NCI-H1417 (cell line): ENCODE measurements at regions not wholly inside any gene's neighbourhood (a gene's known extent, or its start where the extent isn't known, plus 50 kb on each side); places are given as distances from the start of the nearest gene placed in this dataset.
A peak's percentile ranks its signal among the peaks of the same experiment; 100 is the strongest.

ENCODE experiments used
- DNase-seq, 3 experiments: peaks; one replicate each; lab custom pipeline; 2025; lab: John Stamatoyannopoulos, UW

DNA sequence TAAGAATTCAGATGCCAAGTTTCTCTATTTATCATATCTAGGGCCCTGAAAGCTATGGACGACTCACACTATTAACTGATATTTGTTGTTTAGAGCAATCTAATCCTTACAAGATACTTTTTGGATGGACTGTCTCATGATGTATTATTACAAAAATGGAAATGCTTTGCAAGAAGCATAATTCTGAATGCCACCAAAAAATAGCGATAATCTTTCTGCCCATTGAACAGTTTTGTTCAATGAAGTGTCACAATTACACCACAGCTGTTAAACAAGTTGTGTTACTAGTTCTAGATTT lies 460.4 kb upstream of the JARID2 start:
- DNase-seq: no peak

DNA sequence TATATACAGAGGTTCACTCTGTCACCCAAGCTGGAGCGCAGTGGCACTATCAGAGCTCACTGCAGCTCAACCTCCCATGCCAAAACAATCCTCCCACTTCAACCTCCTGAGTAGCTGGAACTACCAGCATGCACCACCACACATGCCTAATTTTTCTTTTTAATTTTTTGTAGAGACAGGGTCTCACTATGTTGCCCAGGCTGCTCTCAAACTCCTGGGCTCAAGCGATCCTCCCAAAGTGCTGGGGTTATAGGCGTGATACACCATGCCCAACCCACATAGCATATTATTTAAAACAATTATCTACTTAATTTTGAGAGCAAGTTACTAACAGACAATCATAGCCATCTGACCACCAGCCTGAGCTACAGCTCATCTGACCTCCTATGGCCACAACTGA lies 459.9 kb upstream of the JARID2 start:
- no peak for DNase-seq

DNA sequence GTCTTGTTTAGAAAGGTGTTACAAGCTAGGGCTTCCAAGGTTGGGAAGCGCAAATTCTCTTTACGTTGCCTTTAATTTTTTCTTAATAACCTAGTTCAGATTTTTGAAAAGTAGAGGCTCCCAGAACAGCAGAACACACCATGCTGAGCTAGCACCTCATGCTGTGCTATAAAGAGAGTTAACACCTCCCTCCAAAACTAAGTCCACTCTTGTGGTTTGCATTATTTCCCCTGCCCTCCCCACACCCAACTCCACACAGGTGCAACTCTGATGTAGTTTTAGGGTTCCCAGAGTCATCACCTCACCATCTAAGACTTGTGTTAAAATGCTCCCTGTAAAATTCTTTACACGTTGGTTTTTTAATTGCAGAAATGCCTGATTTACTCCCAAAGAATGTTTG lies 459.4 kb upstream of the JARID2 start:
- no peak for DNase-seq

DNA sequence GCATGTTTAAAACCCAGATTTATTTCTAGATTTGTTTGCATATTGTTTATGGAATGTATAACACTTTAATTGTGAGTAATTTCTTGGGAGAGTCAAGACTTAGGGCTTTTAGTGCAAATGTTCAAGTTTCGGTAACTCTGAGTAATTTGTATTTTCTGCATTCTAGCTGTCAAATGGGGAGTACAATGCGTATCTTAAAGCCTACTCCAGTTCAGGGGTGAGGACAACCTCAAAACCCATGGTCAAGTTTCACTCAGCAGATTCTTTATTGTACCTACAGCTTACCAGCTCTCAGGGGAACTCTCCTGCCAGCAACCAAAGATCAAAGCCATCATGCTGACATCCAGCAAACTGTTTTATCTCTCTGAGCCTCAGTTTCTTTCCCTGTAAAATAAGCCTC lies 458.6 kb upstream of the JARID2 start:
- DNase-seq: no peak

DNA sequence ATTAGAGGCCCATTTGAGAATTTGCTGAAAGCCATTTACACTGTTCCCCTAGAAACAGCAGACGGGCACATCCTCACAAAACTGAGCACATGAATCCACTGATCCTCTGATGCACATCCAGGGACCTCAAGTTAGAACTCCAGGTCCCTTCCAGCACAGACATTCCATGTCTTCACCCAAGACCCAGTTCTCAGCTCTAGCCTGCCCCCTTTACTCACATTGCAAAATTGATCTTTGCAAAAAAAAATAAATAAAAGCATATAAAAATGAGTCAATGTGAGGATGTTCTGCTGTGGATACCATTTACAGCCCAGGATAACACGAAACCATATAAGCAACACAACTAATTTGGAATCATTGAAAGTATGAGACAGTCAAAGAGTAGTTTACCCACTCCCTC lies 458.2 kb upstream of the JARID2 start:
- no peak for DNase-seq

DNA sequence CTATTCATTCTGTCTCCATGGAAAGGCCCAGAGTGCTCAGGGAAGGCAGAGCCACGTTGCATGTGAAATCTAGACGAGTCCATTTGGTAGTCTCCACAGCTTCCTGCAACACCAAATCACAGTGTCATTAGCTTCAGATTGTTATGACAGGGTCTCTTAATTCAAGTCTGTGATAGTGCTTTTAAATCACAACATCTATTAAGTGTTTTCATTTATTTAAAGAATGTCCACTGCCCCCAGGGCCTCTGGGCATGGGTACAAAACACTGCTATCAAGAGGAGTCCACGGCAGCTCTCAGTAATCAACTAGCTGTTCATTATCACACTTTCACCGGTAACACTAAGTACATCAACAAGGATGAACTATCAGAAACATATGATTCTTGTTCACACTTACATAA lies 455.9 kb upstream of the JARID2 start:
- peak in 1 of 3 experiments; percentile 52 for DNase-seq

DNA sequence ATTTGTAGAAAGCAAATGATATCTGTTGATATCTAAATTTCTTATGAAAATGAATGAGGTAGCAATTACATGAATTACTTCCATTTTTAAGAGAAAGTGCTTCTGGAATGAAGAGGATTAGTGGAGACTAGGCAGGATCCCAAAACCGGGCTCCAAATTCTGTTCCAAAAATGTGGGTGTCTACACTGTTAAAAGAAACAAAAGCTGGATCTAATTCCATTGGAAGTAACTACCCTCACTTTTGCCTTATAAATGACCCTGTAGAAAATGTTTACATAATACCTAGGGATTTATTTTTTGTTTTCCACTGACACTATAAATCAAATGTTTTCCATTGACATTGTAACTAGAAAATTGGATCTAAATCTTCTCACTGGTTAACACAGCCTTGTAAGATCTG lies 454.9 kb upstream of the JARID2 start:
- DNase-seq: no peak

DNA sequence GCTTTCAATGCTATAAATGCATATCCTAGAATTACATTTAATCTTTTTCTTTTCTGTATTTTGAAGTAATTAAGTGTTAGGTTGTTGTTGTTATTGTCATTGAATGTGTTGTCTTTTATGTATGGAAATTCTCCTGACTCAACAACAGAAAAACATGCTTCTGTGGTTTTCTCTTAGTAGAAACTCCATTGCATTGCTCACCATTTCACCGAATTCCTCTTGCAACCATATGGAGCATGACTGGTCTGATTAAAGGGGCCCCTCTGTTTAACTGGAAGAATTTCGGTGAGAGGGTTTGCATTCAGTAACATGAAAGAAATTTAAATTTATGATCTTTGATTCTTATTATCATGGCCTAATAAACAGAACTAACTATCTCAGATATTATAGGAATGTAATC lies 454.3 kb upstream of the JARID2 start:
- DNase-seq: no peak

DNA sequence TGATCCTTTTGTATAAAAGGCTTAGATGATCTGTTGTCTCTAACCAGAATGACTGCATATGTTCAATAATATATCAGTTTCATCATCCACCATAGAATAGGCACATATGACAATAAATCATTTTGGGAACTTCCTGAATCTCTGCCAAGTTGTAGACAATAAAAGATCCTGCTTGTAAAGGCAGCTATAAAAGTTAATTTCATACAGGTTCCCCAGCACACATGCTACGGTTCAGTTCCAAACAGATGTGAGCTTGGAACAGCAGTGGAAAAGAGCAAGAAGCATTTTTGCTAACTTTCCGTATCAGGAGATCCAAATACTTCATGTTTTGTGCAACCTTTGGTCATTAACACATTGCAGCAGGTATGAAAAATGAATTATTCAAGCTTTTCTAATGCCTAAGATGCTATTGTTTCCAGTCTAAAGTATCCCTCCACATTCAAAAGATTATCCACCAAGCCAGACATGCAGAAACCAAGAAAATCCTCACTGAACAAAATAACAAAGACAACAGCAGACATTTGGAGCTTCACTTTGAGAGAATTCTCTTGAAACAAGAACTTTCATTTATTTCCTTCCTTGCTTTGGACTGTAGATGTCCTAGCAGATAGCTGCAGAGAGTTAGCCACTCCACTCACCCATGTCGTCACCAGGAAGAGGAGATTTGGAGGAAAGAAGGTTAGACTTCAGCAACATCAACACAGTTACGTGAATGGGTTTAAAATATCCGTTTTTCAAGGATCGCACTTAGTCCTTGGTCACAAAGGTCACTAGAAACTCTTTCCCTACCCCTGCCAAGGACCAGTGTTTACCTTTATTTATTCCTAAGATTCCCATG lies 453.5 kb upstream of the JARID2 start:
- DNase-seq: peak in 2 of 3 experiments; percentile 36 to 66

DNA sequence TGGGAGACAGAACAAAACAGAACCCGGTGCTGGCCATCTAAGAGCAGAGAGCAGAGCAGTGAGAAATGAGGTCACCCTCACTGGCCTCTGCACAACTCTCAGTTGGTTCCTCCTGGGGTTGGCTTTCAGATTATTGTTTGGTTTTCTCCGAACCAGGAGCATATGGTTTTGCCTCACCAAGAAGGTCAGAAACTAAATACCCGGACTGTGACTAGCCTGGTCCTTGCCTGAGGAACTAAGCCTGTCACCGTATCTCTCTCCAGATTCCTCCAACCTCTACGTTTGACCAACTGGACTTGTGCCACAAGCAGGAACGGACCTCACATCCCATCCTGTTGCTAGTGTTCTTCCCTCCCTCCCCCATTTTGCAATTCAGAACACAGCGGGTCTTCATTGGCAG lies 450.4 kb upstream of the JARID2 start:
- DNase-seq: no peak

DNA sequence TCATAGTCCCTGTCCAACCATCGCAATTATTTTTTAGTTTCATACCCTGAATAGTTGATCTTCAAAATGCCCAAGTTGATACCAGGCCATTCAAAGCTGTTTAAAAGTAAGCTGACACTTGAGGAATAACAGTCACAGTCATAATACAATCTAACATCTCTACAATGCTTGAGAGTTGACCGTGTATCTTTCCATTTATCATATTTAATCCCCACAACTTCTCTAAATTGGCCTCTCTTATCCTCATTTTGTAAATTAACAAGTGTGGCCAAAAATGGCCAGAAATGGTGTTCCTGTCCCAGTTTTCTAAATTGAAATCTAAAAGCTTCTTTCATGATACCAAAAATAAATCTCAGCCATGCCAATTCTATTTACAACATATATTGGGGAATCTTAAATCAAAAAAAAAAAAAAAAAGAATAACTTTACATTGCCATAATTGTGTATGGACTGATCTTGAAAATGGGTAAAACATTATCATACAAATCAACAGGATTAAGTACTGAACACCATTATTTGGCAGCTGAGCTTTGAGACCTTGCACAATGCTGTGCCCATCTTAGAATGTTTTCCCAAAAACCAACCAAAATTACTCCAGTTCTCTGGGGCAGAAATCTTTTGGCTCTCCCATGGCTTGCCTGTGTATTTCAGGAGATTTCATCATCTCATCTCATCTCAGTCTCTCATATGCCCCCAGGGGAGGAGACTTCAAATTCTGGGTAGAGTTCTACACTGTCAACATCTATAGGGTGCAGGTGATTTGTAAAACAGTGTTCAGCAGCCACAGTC lies 448.7 kb upstream of the JARID2 start:
- DNase-seq: peak in 2 of 3 experiments; percentile 5 to 33

DNA sequence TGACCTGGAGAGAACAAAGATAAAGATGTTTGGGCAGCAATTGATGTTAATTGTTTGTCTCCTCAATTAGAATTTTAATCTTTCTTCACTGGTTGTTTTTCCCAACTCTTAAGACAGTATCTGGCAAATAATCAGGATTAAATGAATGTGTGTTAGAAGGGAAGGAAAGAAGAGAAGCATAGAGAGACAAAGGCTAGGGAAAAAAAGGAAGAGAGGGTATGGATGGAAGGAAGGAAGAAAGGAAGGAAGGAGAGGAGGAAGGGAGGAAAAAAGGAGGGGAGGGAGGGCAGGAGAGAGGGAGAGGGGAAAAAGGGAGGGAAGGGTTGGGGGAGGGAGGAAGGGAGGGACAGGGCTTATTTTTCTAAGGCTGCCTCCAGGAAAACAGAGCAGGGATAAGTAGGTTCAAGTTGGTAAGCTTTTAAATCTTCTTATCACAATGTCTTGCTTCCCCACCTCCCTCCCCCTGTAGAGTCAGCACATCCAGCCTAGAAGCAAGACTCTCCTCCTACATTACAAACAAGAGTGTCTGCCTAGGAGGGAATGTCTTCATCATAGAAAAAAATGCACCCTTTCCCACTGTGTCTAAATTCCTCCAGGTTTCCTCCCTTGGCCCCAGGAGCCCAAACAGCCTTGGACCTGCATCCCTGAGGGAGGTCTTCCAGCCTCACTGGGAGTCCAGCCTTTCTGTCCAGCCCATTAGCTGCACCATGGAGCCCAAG lies 447.8 kb upstream of the JARID2 start:
- no peak for DNase-seq

DNA sequence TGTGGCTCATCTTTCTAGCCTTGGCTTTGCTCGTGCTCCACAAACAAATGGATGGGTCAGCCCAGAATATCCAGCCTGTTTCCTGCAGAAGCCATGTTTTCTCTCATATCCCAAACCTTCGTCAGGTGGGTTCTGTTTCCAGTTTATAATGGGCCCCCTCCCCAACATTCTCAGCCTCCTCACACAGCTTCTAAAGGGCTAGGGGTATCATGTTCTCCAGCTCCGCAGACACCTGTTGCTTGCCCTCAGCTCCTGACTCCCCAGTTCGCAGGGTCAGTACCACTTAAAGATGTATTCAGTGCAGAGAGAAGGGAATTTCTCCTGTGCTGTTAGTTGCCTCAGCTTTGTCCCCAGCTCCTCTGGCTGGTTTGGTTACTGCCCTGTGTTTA lies 447.3 kb upstream of the JARID2 start:
- no peak for DNase-seq

DNA sequence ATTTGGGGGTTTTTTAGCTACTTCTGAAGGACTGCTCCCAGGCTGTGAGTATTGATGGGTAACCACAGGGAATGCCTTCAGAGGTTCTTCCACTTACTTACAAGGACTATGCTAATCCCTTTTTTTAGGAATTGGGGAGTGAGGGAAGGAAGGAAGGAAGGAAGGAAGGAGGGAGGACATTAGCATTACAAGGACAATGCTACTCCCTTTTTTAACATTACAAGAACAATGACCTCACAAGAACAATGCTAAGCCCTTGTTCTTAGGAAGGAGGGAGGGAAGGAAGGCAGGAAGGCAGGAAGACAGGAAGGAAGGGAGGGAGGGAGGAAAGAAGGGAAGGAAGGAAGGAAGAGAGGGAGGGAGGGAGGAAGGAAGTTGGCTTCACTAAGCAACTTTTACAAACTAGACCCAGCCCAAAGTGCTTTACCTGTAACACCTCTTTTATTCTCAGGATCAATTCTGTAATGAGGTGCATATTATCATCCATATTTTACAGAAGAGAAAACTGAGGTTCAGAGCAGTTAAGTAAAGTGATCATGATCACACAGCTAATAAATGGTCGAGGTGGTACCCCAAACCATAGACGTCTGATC lies 446.8 kb upstream of the JARID2 start:
- DNase-seq: no peak

DNA sequence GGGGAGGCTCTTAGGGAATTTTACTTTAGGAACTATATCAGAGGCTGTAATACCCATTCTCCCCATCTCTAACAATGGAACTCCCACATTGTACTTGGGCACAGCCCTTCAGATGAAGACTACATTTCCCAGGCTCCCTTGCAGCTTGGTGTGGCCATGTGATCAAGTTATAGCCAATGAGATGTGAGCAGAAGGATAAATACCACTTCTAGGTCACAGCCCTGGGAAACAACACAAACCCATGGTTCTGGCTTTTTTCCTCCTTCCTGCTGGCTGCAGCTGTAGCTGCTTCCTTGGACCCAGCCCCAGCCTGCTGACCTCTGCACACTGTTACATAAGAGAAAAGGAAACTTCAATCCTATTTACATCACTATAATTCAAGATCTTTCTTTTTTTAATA lies 445.9 kb upstream of the JARID2 start:
- DNase-seq: peak; percentile 29 to 41 (median 40)

DNA sequence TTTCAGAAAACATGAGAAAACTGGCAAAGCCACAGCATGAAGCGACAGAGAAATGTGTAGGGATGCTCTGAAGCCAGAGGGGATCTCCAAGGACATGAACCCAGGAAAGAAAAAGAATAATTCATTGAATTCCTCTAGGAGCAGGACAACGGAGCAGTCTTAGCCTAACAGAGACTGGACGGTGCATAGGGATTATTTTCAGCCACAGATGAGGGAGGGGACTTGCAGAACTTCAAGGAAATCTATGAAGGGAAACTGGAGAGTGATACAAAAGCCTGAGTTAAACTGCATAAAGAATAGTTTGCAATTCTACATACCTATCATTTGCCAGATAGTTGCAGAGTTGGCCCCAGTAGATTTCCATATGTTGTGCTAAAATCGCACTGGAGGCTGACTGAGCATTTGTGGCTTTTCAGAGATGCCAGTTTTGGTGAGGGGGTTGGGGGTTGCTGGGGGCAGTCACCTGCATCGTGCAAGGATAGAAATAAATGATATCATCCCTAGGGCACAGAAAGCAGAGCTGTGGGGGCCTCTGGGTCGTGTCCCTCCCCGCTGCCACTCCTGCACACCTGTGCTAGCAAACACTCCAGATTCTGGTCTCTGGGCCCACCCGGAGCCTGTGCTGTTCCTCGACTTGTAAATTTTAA lies 443.2 kb upstream of the JARID2 start:
- DNase-seq: no peak

DNA sequence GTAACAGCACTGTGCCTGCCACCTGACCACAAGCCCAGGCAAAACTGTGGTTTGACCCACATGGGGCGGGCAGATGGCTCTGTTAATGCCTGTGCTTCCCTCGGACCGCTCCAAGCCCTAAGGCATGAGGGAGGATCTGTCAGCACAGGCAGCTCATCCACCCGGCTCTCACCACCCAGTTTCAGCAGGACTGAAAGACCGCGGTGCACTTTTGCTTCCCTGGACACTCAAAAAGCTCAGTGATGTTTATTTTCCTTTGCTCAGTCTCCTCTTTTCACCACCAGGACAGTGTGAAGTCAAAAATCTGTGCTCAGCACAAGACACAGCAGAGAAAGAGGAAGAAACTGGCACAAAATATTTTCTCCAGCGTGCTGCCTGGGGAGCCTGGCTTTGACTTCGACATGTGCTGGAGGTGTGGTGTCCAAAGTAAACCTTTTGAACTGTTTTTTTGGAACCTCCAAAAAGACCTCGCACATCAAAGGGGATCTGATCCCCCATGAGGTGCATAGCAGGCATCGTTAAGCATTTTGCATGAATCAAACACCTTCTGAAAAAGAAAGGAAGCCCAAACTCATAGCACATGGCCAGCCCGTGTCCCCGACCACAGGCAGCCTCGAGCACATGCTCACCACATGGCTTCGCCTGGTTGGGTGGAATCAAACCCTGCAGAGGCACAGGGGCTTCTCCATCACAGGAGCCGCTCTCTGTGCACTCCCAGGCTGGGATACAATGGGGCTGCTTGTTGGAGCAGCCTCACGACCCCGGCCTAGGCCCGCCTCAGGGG lies 441.7 kb upstream of the JARID2 start:
- DNase-seq: no peak

DNA sequence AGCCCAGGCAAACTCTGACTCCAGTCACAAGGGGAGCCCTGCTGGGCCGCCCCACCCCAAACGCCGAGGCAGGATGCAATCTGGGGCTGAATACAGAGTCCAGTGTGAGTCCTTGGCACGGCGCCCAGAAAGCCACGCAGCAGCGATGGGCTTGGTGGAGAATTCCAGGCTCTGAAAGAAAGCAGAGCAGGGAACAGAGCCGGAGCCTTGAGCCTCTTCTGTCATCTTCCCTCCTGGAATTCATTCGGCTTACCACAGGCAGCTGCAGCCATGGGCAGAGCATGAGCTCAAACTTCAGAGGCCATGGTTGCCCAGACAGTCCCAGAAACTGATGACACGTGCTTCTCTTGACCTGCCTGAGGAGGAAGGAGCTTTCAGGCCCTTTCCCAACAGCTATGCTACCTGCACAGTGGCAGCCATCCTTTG lies 441.1 kb upstream of the JARID2 start:
- DNase-seq: peak; percentile 46 to 79 (median 61)

DNA sequence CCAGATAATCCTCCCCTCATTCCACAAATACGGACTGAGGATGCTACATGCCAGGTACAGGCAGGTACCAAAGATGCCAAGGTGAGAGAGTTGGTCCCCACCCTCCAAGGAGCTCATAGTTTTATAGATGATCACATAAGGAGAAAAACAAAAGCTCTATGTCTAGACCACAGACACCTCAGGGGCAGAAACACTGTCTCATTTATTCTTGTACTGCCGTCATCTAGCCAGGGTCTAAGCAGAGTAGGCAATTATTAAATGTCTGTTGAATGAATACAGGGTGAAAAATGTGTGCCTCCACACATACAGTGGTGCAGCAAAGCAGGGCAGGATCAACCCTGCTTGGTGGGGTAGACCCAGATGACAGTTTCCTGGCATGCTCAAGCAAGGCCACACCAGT lies 439.8 kb upstream of the JARID2 start:
- no peak for DNase-seq

DNA sequence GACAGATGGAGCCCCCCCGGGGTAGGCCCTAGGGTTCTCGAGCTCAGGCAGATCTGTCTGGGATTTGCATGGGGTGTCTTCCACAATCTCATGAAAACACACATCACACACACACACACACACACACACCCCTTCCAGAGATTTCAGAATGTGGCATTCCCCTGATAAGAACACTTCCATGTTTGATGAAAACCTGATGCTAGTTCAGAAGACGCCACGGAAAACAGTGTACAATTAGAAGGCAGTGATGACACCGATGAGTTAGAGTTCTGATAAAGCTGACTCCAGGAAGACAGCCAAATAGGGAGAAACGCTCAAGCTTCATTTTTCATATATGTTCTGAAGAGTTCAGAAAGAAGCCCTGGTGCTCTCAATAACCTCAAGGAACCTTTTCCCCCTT lies 438.7 kb upstream of the JARID2 start:
- DNase-seq: no peak

DNA sequence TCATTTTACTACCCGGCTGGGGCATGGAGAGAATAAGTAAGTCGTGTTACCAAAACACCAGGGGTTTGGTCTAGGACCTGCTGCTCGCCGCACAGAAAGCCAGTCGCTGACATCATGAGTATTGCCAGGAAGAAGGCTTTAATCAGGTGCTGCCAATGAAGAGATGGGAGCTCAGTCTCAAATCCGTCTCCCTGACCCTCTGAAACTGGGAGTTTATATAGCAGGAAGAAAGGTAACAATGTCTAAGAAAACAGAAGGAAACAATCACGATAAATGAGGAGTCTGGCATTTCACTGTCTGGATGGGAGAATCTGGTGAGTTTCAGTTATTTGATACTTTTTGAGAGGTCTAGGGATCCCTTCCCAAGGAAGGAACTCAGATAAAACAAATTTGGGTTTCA lies 437.9 kb upstream of the JARID2 start:
- no peak for DNase-seq
